GM18519 (cell line): ENCODE measurements at regions not wholly inside any gene's neighbourhood (a gene's known extent, or its start where the extent isn't known, plus 50 kb on each side); places are given as distances from the start of the nearest gene placed in this dataset.
"Not testable (repeated sequence)": the region's sequence is repeated elsewhere in the genome, so short reads cannot be mapped to it uniquely, and the experiment has no call there.

Source experiments
- ATAC-seq: cut with Tn5 transposase; IDR thresholded peaks from one replicate; pipeline ENCODE4 v1.9.1; 2021; ENCODE audit warnings: mild to moderate bottlenecking, moderate library complexity; ENCODE audit not compliant: unreplicated experiment, low FRiP score

DNA sequence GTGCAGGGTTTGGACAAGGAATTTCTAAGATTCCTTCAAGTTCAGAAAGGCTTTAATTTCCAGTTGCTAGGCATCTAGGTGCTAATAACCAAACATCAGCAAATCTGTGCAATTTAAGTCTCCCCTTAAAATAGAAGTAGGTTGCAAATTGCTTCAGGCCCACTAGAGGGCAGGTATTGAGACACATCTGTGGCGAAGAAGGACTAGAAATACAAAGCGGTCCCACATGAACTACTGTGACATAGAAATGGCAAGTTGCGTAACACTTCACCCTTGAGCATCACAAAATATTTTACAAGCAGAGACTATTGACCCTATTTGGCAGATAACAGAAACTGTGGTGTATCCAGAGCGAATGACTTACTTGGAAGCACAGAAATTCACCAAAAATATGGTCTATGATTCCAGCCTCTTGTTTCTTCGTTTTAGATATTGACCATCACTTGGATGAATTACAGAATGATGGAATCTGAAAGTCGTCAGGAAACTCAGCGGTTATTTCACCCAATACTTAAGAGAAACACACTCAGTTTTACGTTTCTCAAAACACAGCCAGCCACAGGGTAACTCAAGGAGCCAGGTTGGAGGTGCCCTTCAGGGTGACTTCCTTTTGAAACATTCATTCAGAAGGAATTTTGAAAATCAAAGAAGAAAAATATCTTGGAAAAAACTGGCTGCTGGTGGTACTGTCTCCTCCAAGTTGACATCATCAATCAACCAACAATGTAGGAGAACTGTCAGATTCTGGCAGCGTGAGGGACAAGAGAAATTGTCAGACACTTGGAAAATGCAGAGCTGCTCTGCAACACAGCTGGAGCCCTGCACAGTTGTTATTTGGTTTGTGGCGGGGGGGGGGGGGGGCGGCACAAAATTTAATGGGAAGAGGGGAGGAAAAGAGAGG lies 256.3 kb upstream of the MINDY3 start:
- ATAC-seq = peak; percentile 77

GRCh38 chr10:16117305-16117695 lies 257.0 kb upstream of the MINDY3 start:
- ATAC-seq = no peak

DNA sequence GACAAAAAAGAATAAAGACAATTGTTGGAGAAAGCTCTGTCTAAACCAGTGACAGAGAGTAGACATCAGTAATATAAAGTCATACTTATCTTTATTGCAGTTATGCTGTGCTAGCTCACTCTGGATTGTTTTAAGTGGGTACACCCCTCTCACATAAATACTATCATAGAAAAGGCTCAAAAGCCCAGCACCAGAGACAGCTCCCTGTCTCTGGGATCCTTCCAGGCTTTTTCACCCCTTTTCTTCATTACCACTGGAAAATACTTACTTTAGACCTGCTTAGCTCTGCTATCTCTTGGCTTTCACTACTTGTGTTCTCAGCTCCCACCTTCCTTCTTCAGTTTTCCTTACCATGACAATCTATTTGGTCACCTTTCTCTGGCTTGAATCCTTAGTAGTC lies 259.1 kb upstream of the MINDY3 start:
- no peak for ATAC-seq

DNA sequence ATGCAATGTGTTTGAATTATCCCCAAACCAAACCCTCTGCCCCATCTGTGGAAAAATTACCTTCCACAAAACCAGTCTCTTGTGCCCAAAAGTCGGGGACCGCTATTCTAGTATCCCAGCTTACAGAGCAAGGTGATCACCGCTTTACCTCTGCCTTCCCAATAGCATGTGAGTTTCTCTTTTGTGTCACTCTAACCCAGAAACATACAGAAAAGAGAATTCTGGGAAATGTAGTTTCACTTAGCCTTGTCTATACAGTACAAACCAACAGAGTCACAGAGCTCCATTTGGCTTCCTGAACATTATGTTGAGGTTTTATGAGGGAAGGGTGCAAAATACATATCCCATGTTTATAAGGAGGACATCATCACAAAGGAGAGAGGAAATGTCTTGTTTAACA lies 260.3 kb upstream of the MINDY3 start:
- ATAC-seq = no peak

- no peak for ATAC-seq
Measured at GRCh38 chr10:16141499-16141898, 281.2 kb upstream of the MINDY3 start.

DNA sequence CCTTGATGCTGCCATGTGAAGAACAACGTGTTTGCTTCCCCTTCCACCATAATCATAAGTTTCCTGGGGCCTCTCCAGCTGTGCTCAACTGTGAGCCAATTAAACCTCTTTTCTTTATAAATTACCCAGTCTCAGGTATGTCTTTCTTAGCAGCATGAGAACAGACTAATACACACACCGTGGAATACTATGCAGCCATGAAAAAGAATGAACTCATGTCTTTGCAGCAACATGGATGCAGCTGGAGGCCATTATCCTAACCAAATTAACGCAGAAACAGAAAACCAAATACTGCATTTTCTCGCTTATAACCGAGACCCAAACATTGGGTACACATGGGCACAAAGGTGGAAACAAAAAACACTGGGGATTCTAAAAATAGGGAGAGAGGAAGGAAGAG lies 286.7 kb upstream of the MINDY3 start:
- no peak for ATAC-seq

GRCh38 chr10:16155834-16156233 lies 281.0 kb upstream of the PTER start:
- no peak for ATAC-seq

DNA sequence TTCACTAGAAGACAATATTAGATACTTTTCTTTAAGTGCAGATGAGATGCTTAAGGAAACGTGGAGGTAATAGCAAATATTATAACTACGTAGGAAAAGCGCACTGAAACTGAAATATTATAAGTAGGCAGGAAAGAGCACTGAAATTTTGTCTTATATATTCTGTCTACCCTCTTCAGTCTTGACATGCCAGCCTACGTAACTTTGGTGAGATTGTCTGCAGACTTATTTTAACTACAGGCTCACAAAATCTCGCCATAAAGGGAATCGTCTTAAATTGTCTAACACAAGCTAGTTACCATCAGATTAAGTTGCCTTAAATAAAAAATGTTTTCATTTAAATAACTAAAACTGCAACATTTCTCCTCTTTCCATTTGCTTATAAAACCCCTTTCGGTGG lies 280.1 kb upstream of the PTER start:
- no peak for ATAC-seq

DNA sequence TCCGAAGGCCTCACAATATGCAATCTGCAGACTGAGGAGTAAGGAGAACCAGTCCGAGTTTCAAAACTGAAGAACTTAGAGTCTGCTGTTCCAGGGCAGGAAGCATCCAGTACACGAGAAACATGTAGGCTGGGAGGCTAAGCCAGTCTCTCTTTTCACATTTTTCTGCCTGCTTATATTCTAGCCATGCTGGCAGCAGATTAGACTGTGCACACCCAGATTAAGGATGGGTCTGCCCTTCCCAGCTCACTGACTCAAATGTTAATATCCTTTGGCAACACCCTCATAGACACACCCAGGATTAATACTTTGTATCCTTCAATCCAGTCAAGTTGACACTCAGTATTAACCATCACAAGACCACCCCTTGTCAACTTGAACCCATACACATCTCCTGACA lies 271.7 kb upstream of the PTER start:
- ATAC-seq = not testable (repeated sequence)

- no peak for ATAC-seq
Measured at GRCh38 chr10:16182144-16182543, 254.7 kb upstream of the PTER start.

GRCh38 chr10:16182688-16183087 lies 254.1 kb upstream of the PTER start:
- no peak for ATAC-seq

DNA sequence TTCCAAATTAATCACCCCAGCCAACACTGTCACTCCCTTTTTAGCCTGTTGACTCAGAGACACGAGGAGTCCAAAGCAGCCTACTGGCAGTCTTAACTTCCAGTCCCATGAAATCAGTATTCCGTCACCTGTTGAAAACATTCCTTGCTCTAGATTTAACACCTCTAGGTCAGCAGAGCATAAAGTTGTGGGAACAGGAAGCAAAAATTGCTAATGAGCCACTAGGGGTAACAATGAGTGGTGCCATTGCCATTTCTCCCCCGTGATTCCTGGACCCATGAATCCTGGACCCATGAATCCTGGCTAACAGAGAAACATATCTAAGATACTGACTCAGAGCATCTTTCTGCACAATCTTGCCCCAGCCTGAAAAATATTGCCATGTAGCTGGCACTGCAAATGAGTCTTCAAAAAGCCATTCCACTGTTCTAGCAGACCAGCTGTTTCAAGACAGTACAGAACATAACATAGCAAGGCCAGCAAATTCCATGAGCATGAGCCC lies 252.7 kb upstream of the PTER start:
- ATAC-seq = no peak

GRCh38 chr10:16184906-16185305 lies 251.9 kb upstream of the PTER start:
- ATAC-seq = no peak

DNA sequence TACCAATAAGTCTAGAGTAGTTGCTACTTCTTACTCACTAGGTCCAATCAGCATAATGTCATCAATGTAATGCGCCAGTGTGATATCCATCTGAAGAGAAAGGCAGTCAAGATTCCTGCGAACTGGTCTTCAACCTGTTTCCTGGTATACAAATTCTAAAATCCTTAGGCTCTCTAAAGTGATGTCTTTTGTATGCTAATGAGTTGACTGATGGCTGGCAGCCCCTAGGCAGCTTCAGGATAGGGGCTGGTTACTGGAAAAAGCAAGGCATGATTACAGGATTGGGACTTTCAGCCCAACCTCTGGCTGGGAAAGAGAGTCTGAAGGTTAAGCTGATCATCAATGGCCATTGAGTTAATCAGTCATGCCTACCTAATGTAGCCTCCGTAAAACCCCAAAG lies 250.2 kb upstream of the PTER start:
- ATAC-seq = no peak

DNA sequence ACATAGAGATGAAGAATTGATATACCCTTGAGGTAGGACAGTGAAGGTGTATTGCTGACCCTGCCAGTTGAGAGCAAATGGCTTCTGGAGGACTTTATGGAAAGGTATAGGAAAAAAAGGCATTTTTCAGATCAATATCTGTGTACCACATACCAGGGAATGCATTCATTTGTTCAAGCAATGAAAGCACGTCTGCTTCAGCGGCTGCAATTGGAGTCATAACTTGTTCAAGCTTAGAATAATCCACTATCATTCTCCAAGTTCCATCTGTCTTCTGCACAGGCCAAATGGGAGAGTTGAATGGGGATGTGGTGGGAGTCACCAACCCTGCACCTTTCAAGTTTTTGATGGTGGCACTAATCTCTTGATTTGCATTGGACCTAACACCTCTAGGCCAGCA lies 249.6 kb upstream of the PTER start:
- no peak for ATAC-seq

DNA sequence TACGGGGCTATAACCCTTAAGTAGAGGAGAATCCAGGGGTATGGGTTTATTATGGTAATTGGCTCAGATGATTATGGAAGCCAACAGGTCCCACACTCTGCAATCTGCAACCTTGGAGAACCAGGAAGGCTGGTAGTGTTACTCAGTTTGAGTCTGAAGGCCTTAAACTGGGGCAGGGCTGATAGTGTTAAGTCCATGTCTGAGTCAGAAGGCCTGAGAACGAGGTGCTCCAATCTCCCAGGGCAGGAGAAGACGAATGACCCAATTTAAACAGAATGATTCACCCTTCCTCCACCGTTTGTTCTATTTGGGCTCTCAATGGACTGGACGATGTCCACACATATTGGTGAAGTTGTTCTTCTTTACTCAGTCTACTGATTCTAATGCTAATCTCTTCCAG lies 244.5 kb upstream of the PTER start:
- ATAC-seq = no peak

DNA sequence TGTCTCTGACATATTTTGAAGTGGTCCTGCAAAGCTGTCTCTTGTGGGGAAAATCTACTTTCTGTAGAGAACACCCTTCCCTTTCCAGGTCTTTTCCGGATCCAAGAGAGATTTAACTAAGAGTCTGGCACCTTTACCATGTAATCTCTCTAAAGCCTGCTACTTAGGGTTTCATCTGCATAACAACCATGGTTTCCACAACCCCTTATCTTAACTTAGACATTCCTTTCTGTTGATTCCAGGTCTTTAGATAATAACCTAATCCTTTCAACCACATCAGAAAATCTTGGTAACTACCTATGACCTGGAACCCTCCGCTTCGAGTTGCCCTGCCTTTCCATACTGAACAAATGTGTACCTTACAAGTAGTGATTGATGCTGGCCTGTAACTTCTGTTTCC lies 243.6 kb upstream of the PTER start:
- no peak for ATAC-seq

DNA sequence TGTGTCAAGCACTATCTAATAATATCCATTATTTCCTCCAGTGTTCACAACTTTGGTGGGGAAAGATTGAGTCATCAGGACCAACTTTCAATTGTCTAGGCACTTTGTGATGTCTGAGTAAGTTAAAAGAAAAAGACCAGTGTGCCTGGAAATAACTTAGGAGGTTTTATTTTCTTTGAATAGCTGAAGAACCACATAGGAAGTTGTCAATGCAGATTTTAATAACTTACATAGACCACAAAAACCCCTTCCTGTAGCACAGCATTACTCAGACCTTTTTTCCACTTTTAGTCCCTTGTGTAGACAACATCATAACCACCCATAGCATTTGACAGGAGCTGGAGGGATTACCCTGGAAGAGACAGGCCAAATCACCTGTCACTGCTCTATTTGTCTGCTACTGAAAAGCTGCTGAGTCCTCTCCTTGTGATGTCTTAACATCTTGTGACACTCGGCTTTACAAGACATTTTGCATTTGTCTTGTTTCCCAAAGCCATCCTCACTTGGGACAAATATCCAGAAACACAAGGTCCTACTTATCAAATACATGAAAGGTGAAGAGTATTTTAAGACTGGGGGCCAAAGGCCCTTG lies 241.5 kb upstream of the PTER start:
- ATAC-seq = peak; percentile 91

DNA sequence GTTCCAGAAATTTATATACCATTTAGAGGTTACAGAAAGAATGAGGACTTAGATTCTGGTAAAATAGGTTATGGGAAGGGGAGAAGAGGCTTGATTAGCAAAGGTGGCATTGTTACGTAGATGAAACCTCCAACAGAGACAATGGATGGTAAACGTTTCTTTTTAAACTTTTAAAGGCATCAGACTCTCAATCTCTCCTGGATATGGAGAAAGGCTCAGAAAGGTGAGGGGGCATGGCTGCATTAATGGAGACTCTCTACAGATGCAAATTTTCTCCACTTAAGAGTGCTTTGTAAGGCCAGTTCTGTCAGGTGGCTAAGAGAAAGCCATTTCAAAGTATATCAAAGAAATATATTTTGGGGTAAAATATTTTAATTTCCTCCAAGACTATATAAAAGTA lies 240.9 kb upstream of the PTER start:
- no peak for ATAC-seq

GRCh38 chr10:16199216-16199615 lies 237.6 kb upstream of the PTER start:
- no peak for ATAC-seq

DNA sequence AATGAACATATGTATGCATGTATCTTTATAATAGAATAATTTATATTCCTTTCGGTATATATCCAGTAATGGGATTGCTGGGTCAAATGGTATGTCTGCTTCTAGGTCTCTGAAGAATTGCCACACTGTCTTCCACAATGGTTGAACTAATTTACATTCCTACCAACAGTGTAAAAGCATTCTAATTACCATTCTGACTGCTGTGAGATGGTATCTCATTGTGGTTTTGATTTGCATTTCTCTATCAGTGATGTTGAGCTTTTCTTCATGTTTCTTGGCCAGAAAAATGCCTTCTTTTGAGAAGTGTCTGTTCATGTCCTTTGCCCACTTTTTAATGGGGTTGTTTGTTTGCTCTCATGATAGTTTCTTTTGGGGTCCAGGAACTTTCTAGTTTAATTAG lies 213.2 kb upstream of the PTER start:
- not testable (repeated sequence) for ATAC-seq

DNA sequence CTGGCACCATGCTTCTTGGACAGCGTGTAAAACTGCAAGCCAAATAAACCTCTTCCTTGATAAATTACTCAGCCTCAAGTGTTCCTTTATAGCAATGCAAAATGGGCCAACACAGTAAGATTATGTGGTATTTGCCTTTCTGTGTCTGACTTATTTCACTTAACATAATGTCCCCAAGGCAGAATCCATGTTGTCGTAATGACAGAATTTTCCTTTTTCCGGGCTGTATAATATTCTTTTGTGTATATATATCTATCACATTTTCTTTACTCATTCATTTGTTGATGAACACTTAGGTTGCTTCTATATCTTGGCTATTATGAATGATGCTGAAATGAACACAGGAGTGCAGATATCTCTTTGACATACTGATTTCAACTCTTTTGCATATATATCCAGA lies 209.1 kb upstream of the PTER start:
- no peak for ATAC-seq
